ENCODE measurements at regions not wholly inside any gene's neighbourhood (a gene's known extent, or its start where the extent isn't known, plus 50 kb on each side); places are given as distances from the start of the nearest gene placed in this dataset.

DNA sequence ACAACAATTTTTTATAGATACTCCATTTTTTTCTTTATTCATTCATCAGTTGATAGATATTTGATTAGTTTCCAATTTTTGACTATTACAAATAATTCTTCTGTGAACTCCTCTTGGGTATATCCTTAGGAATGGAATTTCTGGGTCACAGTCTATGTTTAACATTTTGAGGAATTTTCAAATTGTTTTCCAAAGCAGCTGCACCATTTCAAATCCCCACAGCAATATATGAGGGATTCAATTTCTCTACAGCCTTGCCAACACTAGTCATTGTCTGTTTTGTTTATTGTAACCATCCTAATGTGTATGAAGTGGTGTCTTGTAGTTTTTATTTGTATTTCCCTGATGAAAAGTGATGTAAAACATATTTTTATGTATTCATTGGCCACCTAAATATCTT lies 320.3 kb upstream of the DEFB112 start:
- no peak overlapping the region for H3K4ac ChIP-seq (ENCODE audit: low read depth, low read length)
- no peak overlapping the region for H2BK120ac ChIP-seq (ENCODE audit: low read depth, low read length)
- ChIA-PET POLR2A (ENCODE audit: unreplicated experiment) (no interaction called here), CTCF (no interaction called here)
- no peak overlapping the region for H3K4me2 ChIP-seq (ENCODE audit: low read depth, low read length)
- H3K27me3 ChIP-seq (ENCODE audit: control insufficient read depth, insufficient read depth, low read length), result no peaks in the 10 kb centered on the region
- H3K18ac ChIP-seq (ENCODE audit: low read depth, low read length), result no peak overlapping the region
- H4K5ac ChIP-seq (ENCODE audit: low read depth, low read length), result no peak overlapping the region
- H2AFZ ChIP-seq (replicated peaks; ENCODE audit: low read length, poor library complexity), result no peak overlapping the region
- no peaks in the 10 kb centered on the region for H3K9me3 ChIP-seq (ENCODE audit: control insufficient read depth, insufficient read depth, low read length)
- H3K14ac ChIP-seq (replicated peaks; ENCODE audit: low read depth, low read length), result no peak overlapping the region
- intact Hi-C loops (cut with micrococcal nuclease) (no loop called here), dilution Hi-C loops (cut with HindIII; ENCODE audit: low sequenced_read_pairs, unreplicated experiment) (no loop called here), in situ Hi-C loops (cut with MboI; ENCODE audit: low sequenced_read_pairs) (no loop called here)
- no peak overlapping the region for H3K23ac ChIP-seq (ENCODE audit: low read depth, low read length)
- no peak overlapping the region for H4K91ac ChIP-seq (ENCODE audit: insufficient read depth, low read depth, low read length)
- DNase-seq, result no peak
- H3K4me1 ChIP-seq (ENCODE audit: control insufficient read depth, insufficient read depth, low read length), result no peaks in the 10 kb centered on the region
- H3K36me3 ChIP-seq (ENCODE audit: control insufficient read depth, insufficient read depth, low read length), result no peaks in the 10 kb centered on the region
- ATAC-seq (ENCODE audit: low read depth), result no peak
- H2BK15ac ChIP-seq (ENCODE audit: low read depth, low read length), result no peak overlapping the region
- no peak overlapping the region for H2BK20ac ChIP-seq (ENCODE audit: low read depth, low read length)
- no peak overlapping the region for H3K4me3 ChIP-seq (ENCODE audit: insufficient read depth, low read depth, low read length)
- H4K8ac ChIP-seq (ENCODE audit: low read depth in 2 of 2, low read length in 2 of 2), result no peak overlapping the region
- H4K20me1 ChIP-seq (ENCODE audit: insufficient read depth, low read length), result no peaks in the 10 kb centered on the region
- H3K9me1 ChIP-seq (ENCODE audit: insufficient read depth, low read length), result no peaks in the 10 kb centered on the region
- no peak for TF ChIP-seq RAD21 (IDR thresholded peaks at IDR 0.05; ENCODE audit: low read length)
- BruUV-seq (replicated peaks), result no TSS peak
- H2AK5ac ChIP-seq (ENCODE audit: low read depth, low read length), result no peak overlapping the region
- H2BK5ac ChIP-seq (ENCODE audit: low read depth, low read length, poor library complexity, severe bottlenecking), result no peak overlapping the region
- no peak overlapping the region for H2AK9ac ChIP-seq (replicated peaks; ENCODE audit: low read depth, low read length, poor library complexity)
- H3K9ac ChIP-seq (ENCODE audit: low read depth, low read length), result no peak overlapping the region
- no peak overlapping the region for H3K56ac ChIP-seq (ENCODE audit: extremely low read depth, insufficient read depth, low read length)
- H3K27ac ChIP-seq (ENCODE audit: insufficient read depth, low read length), result no peak overlapping the region
- no peaks in the 10 kb centered on the region for H3K79me1 ChIP-seq (ENCODE audit: low read depth in 1 of 2, low read length in 2 of 2)
